CD14-positive monocyte (primary cell): ENCODE measurements at regions not wholly inside any gene's neighbourhood (a gene's known extent, or its start where the extent isn't known, plus 50 kb on each side); places are given as distances from the start of the nearest gene placed in this dataset.

Source experiments
- DNase-seq, 3 donors: peaks; one replicate each; pipeline ENCODE4 v3.0.0-alpha.2; 2011 to 2022
- H2AFZ ChIP-seq: 2 replicates; pipeline ENCODE4 v1.6.0; 2012; ENCODE audit warnings: mild to moderate bottlenecking, low read depth, low read length, inconsistent platforms; ENCODE audit not compliant: insufficient read depth, poor library complexity, severe bottlenecking
- H3K27ac ChIP-seq, 2 donors: 1 replicate in 1 of 2; 2 replicates in 1 of 2; pipeline ENCODE4 v1.5.1; 2012 to 2013; ENCODE audit warnings: low read length in 2 of 2, control low read depth in 1 of 2, inconsistent platforms in 1 of 2, low read depth in 1 of 2, mild to moderate bottlenecking in 1 of 2
- H3K27me3 ChIP-seq, 2 donors: one replicate each; pipeline versions ENCODE4 v1.6.0 to v1.6.1; 2011 to 2013; ENCODE audit warnings: low read length in 2 of 2; ENCODE audit not compliant: control insufficient read depth in 2 of 2, insufficient read depth in 2 of 2
- H3K36me3 ChIP-seq, 2 donors: replicated peaks in 1 of 2; 1 replicate in 1 of 2; 2 replicates in 1 of 2; pipeline versions ENCODE4 v1.5.1 to v1.6.1; 2012 to 2013; ENCODE audit warnings: low read length in 2 of 2, control low read depth in 1 of 2, inconsistent platforms in 1 of 2, mild to moderate bottlenecking in 1 of 2; ENCODE audit not compliant: insufficient read depth in 2 of 2, control insufficient read depth in 1 of 2
- H3K4me1 ChIP-seq, 2 donors: 1 replicate in 1 of 2; 2 replicates in 1 of 2; pipeline versions ENCODE4 v1.5.1 to v1.6.1; 2012 to 2013; ENCODE audit warnings: low read length in 2 of 2, control low read depth in 1 of 2, inconsistent platforms in 1 of 2, mild to moderate bottlenecking in 1 of 2, moderate library complexity in 1 of 2; ENCODE audit not compliant: insufficient read depth in 2 of 2, control insufficient read depth in 1 of 2
- H3K4me2 ChIP-seq: replicated peaks from 2 replicates; pipeline ENCODE3; 2012; ENCODE audit warnings: low read length, moderate library complexity, mild to moderate bottlenecking; ENCODE audit not compliant: poor library complexity, severe bottlenecking; ENCODE audit errors: extremely low read depth
- H3K4me3 ChIP-seq, 3 experiments: fragments of 200-600 bp in 1 of 3; sonication (generic) in 1 of 3; replicated peaks in 1 of 3; 1 replicate in 2 of 3; 2 replicates in 1 of 3; pipeline ENCODE4 v1.5.1; 2011 to 2013; ENCODE audit warnings: low read length in 3 of 3, mild to moderate bottlenecking in 3 of 3, control low read depth in 2 of 3, low read depth in 2 of 3, inconsistent platforms in 1 of 3, moderate library complexity in 1 of 3
- H3K79me2 ChIP-seq: 2 replicates; pipeline ENCODE4 v1.6.0; 2012; ENCODE audit warnings: mild to moderate bottlenecking, control low read depth, inconsistent platforms, low read length, moderate library complexity; ENCODE audit not compliant: insufficient read depth
- H3K9ac ChIP-seq: 2 replicates; pipeline ENCODE4 v1.6.0; 2017; ENCODE audit warnings: low read length, mild to moderate bottlenecking; ENCODE audit not compliant: insufficient read depth, poor library complexity, severe bottlenecking
- H3K9me3 ChIP-seq, 2 donors: replicated peaks in 1 of 2; 1 replicate in 1 of 2; 2 replicates in 1 of 2; pipeline versions ENCODE4 v1.5.1 to v1.6.1; 2012 to 2013; ENCODE audit warnings: low read length in 2 of 2, control low read depth in 1 of 2; ENCODE audit not compliant: control insufficient read depth in 1 of 2, insufficient read depth in 1 of 2
- H4K20me1 ChIP-seq: 2 replicates; pipeline ENCODE4 v1.6.0; 2012; ENCODE audit warnings: mild to moderate bottlenecking, low read length, control low read depth, moderate library complexity; ENCODE audit not compliant: insufficient read depth
- H3K27ac Mint-ChIP-seq, 7 donors: one replicate each; pipeline ENCODE4 v1.8.0; 2020; ENCODE audit warnings: mild to moderate bottlenecking in 7 of 7, mixed read lengths in 7 of 7, moderate library complexity in 6 of 7, inconsistent platforms in 2 of 7
- H3K27me3 Mint-ChIP-seq, 3 donors: one replicate each; pipeline ENCODE4 v1.8.0; 2021 to 2022; ENCODE audit warnings: low read depth in 3 of 3, mild to moderate bottlenecking in 3 of 3, mixed read lengths in 3 of 3, moderate library complexity in 3 of 3, inconsistent platforms in 1 of 3
- H3K36me3 Mint-ChIP-seq, 2 donors: one replicate each; pipeline ENCODE4 v1.8.0; 2020; ENCODE audit warnings: mixed read lengths in 2 of 2, inconsistent platforms in 1 of 2, mild to moderate bottlenecking in 1 of 2
- H3K4me1 Mint-ChIP-seq: one replicate; pipeline ENCODE4 v1.8.0; 2020; ENCODE audit warnings: mild to moderate bottlenecking, mixed read lengths
- H3K4me3 Mint-ChIP-seq, 2 donors: one replicate each; pipeline ENCODE4 v1.8.0; 2020; ENCODE audit warnings: mild to moderate bottlenecking in 2 of 2, mixed read lengths in 2 of 2, moderate library complexity in 1 of 2
- H3K9me3 Mint-ChIP-seq, 7 donors: one replicate each; pipeline ENCODE4 v1.8.0; 2020 to 2022; ENCODE audit warnings: mixed read lengths in 7 of 7, mild to moderate bottlenecking in 6 of 7, moderate library complexity in 6 of 7, inconsistent platforms in 2 of 7
- CTCF ChIP-seq: fragments of 200-600 bp; IDR thresholded peaks from one replicate; pipeline ENCODE4 v1.8.0; 2022; ENCODE audit warnings: antibody characterized with exemption, mild to moderate bottlenecking
- WGBS: methylation state at CpG from one replicate; pipeline ENCODE4 v1.1.5; 2013; ENCODE audit warnings: missing lambda C conversion rate; ENCODE audit not compliant: insufficient coverage; 5-methylcytosine and 5-hydroxymethylcytosine counted together
- intact Hi-C, 2 donors: fragments of 100-400 bp; cut with micrococcal nuclease; formaldehyde crosslinking; loops; one replicate each; pipeline versions ENCODE4 v1.15.0 to v1.15.1; 2023

GRCh38 chr1:164228928-164229327 is 330.1 kb upstream of the PBX1 start:
- Mint-ChIP-seq H3K9me3 (peaks cover 0 to 7% (median 3%) of the 10 kb centered on the region in 7 donors), H3K4me1 (no peaks in the 10 kb centered on the region), H3K36me3 (no peaks in the 10 kb centered on the region), H3K27ac (no peak overlapping the region), H3K4me3 (no peak overlapping the region), H3K27me3 (peaks cover 0 to 4% (median 0%) of the 10 kb centered on the region in 3 donors)
- 80% methylated on average over 1 of the region's 6 CpGs for WGBS
- Histone ChIP-seq H3K27ac (no peak overlapping the region), H3K4me3 (no peak overlapping the region), H3K27me3 (no peaks in the 10 kb centered on the region), H4K20me1 (no peaks in the 10 kb centered on the region), H3K9me3 (no peaks in the 10 kb centered on the region), H3K36me3 (no peaks in the 10 kb centered on the region), H2AFZ (no peak overlapping the region), H3K9ac (no peak overlapping the region), H3K4me1 (no peaks in the 10 kb centered on the region), H3K79me2 (no peaks in the 10 kb centered on the region), H3K4me2 (no peak overlapping the region)
- DNase-seq = no peak
- no peak for TF ChIP-seq CTCF
- intact Hi-C loops = no loop called here

GRCh38 chr1:164233149-164233548 is 325.8 kb upstream of the PBX1 start:
- Histone ChIP-seq H3K27ac (no peak overlapping the region), H3K4me1 (no peaks in the 10 kb centered on the region), H3K4me3 (no peak overlapping the region), H3K79me2 (no peaks in the 10 kb centered on the region), H4K20me1 (no peaks in the 10 kb centered on the region), H3K4me2 (no peak overlapping the region), H3K27me3 (no peaks in the 10 kb centered on the region), H2AFZ (no peak overlapping the region), H3K9ac (no peak overlapping the region), H3K36me3 (no peaks in the 10 kb centered on the region), H3K9me3 (no peaks in the 10 kb centered on the region)
- Mint-ChIP-seq H3K27ac (no peak overlapping the region), H3K9me3 (peaks cover 0 to 7% (median 4%) of the 10 kb centered on the region in 7 donors), H3K4me1 (no peaks in the 10 kb centered on the region), H3K4me3 (no peak overlapping the region), H3K36me3 (no peaks in the 10 kb centered on the region), H3K27me3 (peaks cover 0 to 1% (median 0%) of the 10 kb centered on the region in 3 donors)
- DNase-seq = no peak
- intact Hi-C loops = no loop called here
- no peak for TF ChIP-seq CTCF
- 67% methylated on average over 2 of the region's 3 CpGs for WGBS
